Mammary epithelial cell (primary cell): ENCODE measurements at regions not wholly inside any gene's neighbourhood (a gene's known extent, or its start where the extent isn't known, plus 50 kb on each side); places are given as distances from the start of the nearest gene placed in this dataset.

ENCODE experiments used
- EZH2 ChIP-seq: IDR thresholded peaks from 2 replicates; pipeline ENCODE4 v1.6.1; 2012; ENCODE audit warnings: low read length, inconsistent platforms, borderline replicate concordance
- TF ChIP-seq, protein P1 (sequence below), 2 donors: IDR thresholded peaks in 1 of 2; conservative IDR thresholded peaks in 1 of 2; 2 replicates each; pipeline ENCODE4 v1.5.1; 2011 to 2012; ENCODE audit warnings: inconsistent platforms in 2 of 2, low read length in 2 of 2, mild to moderate bottlenecking in 2 of 2, control low read depth in 1 of 2, low read depth in 1 of 2; ENCODE audit not compliant: insufficient read depth in 1 of 2; ENCODE audit errors: extremely low read depth in 1 of 2

DNA sequence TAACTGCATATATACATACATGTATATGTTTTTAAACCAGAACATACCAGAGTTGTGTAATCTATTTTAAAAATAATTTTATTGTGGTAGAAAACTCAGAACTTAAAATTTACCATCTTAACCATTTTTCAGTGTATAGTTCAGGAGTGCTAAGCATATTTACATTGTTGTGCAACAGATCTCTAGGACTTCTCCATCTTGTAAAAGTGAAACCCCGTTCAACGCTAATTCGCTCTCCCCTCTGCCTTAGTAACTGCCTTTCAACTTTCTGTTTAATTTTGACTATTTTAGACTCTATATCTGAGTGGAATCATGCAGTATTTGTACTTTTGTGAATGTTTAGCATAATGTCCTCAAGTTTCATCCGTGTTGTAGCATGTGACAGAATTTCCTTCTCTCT, 51.8 kb upstream of the SSR3 start:
- TF ChIP-seq, protein P1, sequence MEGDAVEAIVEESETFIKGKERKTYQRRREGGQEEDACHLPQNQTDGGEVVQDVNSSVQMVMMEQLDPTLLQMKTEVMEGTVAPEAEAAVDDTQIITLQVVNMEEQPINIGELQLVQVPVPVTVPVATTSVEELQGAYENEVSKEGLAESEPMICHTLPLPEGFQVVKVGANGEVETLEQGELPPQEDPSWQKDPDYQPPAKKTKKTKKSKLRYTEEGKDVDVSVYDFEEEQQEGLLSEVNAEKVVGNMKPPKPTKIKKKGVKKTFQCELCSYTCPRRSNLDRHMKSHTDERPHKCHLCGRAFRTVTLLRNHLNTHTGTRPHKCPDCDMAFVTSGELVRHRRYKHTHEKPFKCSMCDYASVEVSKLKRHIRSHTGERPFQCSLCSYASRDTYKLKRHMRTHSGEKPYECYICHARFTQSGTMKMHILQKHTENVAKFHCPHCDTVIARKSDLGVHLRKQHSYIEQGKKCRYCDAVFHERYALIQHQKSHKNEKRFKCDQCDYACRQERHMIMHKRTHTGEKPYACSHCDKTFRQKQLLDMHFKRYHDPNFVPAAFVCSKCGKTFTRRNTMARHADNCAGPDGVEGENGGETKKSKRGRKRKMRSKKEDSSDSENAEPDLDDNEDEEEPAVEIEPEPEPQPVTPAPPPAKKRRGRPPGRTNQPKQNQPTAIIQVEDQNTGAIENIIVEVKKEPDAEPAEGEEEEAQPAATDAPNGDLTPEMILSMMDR (conservative IDR thresholded peaks at IDR 0.05 in 1 of 2, IDR thresholded peaks at IDR 0.05 in 1 of 2; ENCODE audit: extremely low read depth in 1 of 2, insufficient read depth in 1 of 2, low read depth in 1 of 2, low read length in 2 of 2): no peak
- TF ChIP-seq EZH2: no peak
